Islet of Langerhans (tissue), 1 donor: ENCODE measurements at regions not wholly inside any gene's neighbourhood (a gene's known extent, or its start where the extent isn't known, plus 50 kb on each side); places are given as distances from the start of the nearest gene placed in this dataset.
"Not testable (repeated sequence)": the region's sequence is repeated elsewhere in the genome, so short reads cannot be mapped to it uniquely, and the experiment has no call there.

Experiments used
- FAIRE-seq: peaks from one replicate; lab custom pipeline; 2011; peaks lifted over from hg19 to GRCh38; lab: Jason Lieb, UNC

GRCh38 chr7:12888717-12889116, 201.3 kb downstream of the ARL4A start:
- no peak for FAIRE-seq

GRCh38 chr7:12889391-12889790, 202.0 kb downstream of the ARL4A start:
- no peak for FAIRE-seq

GRCh38 chr7:12890586-12890985, 203.2 kb downstream of the ARL4A start:
- no peak for FAIRE-seq

- FAIRE-seq: no peak
These were observed 205.9 kb downstream of the ARL4A start for GRCh38 chr7:12893292-12893691.

- FAIRE-seq: no peak
These were observed 207.9 kb downstream of the ARL4A start for GRCh38 chr7:12895296-12895695.

- no peak for FAIRE-seq
These were observed 208.9 kb downstream of the ARL4A start for GRCh38 chr7:12896316-12896715.

- FAIRE-seq: no peak
These were observed 210.6 kb downstream of the ARL4A start for GRCh38 chr7:12898004-12898403.

- no peak for FAIRE-seq
These were observed 211.2 kb downstream of the ARL4A start for GRCh38 chr7:12898620-12899019.

- FAIRE-seq: no peak
These were observed 218.2 kb downstream of the ARL4A start for GRCh38 chr7:12905671-12906070.

GRCh38 chr7:12907774-12908173, 220.3 kb downstream of the ARL4A start:
- FAIRE-seq: no peak

- FAIRE-seq: no peak
These were observed 222.1 kb downstream of the ARL4A start for GRCh38 chr7:12909483-12909882.

- no peak for FAIRE-seq
These were observed 223.6 kb downstream of the ARL4A start for GRCh38 chr7:12911053-12911452.

- no peak for FAIRE-seq
These were observed 225.6 kb downstream of the ARL4A start for GRCh38 chr7:12913002-12913401.

GRCh38 chr7:12917801-12918200, 230.4 kb downstream of the ARL4A start:
- FAIRE-seq: no peak

GRCh38 chr7:12921751-12922345, 234.4 kb downstream of the ARL4A start:
- FAIRE-seq: no peak

GRCh38 chr7:12923971-12924370, 236.5 kb downstream of the ARL4A start:
- FAIRE-seq: no peak

- no peak for FAIRE-seq
These were observed 238.8 kb downstream of the ARL4A start for GRCh38 chr7:12926206-12926605.

- FAIRE-seq: no peak
These were observed 240.4 kb downstream of the ARL4A start for GRCh38 chr7:12927635-12928434.

GRCh38 chr7:12929476-12930140, 242.2 kb downstream of the ARL4A start:
- no peak for FAIRE-seq

- FAIRE-seq: no peak
These were observed 243.1 kb downstream of the ARL4A start for GRCh38 chr7:12930534-12930933.

- not testable (repeated sequence) for FAIRE-seq
These were observed 244.0 kb downstream of the ARL4A start for GRCh38 chr7:12931465-12931864.

GRCh38 chr7:12939694-12940093, 252.3 kb downstream of the ARL4A start:
- no peak for FAIRE-seq

- no peak for FAIRE-seq
These were observed 254.1 kb downstream of the ARL4A start for GRCh38 chr7:12941512-12941911.
